ENCODE measurements at regions not wholly inside any gene's neighbourhood (a gene's known extent, or its start where the extent isn't known, plus 50 kb on each side); places are given as distances from the start of the nearest gene placed in this dataset.
"Not testable (repeated sequence)": the region's sequence is repeated elsewhere in the genome, so short reads cannot be mapped to it uniquely, and the experiment has no call there.

GRCh38 chr5:18602402-18602801, 968.1 kb downstream of the TAF11L14 start:
- H3K36me3 ChIP-seq (replicated peaks) = no peaks in the 10 kb centered on the region
- H3K4me3 ChIP-seq (ENCODE audit: low read depth, low read length) = no peak overlapping the region
- H3K27me3 ChIP-seq (replicated peaks) = no peaks in the 10 kb centered on the region
- H3K27ac ChIP-seq = no peak overlapping the region
- no peak for DNase-seq
- in situ Hi-C loops (cut with HindIII; ENCODE audit: low pct_ligation_motif_present, low sequenced_read_pairs) = no loop called here
- TF ChIP-seq CTCF (IDR thresholded peaks at IDR 0.05; ENCODE audit: low read depth, low read length, missing control alignments) = no peak

GRCh38 chr5:18605186-18605585, 970.9 kb downstream of the TAF11L14 start:
- Histone ChIP-seq H3K27ac (no peak overlapping the region), H3K36me3 (replicated peaks) (no peaks in the 10 kb centered on the region), H3K27me3 (replicated peaks) (no peaks in the 10 kb centered on the region), H3K4me3 (ENCODE audit: low read depth, low read length) (no peak overlapping the region)
- in situ Hi-C loops (cut with HindIII; ENCODE audit: low pct_ligation_motif_present, low sequenced_read_pairs) = no loop called here
- no peak for DNase-seq
- TF ChIP-seq CTCF (IDR thresholded peaks at IDR 0.05; ENCODE audit: low read depth, low read length, missing control alignments) = no peak

GRCh38 chr5:18607570-18607969, 973.3 kb downstream of the TAF11L14 start:
- H3K4me3 ChIP-seq (ENCODE audit: low read depth, low read length) = no peak overlapping the region
- DNase-seq = no peak
- no peaks in the 10 kb centered on the region for H3K27me3 ChIP-seq (replicated peaks)
- no peaks in the 10 kb centered on the region for H3K36me3 ChIP-seq (replicated peaks)
- in situ Hi-C loops (cut with HindIII; ENCODE audit: low pct_ligation_motif_present, low sequenced_read_pairs) = no loop called here
- H3K27ac ChIP-seq = no peak overlapping the region
- TF ChIP-seq CTCF (IDR thresholded peaks at IDR 0.05; ENCODE audit: low read depth, low read length, missing control alignments) = no peak

GRCh38 chr5:18617191-18617590, 982.9 kb downstream of the TAF11L14 start:
- H3K36me3 ChIP-seq (replicated peaks); H3K27me3 ChIP-seq (replicated peaks); H3K27ac ChIP-seq; H3K4me3 ChIP-seq (ENCODE audit: low read depth, low read length); DNase-seq; in situ Hi-C loops (cut with HindIII; ENCODE audit: low pct_ligation_motif_present, low sequenced_read_pairs): not testable (repeated sequence)

- no peak overlapping the region for H3K4me3 ChIP-seq (ENCODE audit: low read depth, low read length)
- H3K27me3 ChIP-seq (replicated peaks) = no peaks in the 10 kb centered on the region
- H3K27ac ChIP-seq = no peak overlapping the region
- no peak for TF ChIP-seq CTCF (IDR thresholded peaks at IDR 0.05; ENCODE audit: low read depth, low read length, missing control alignments)
- in situ Hi-C loops (cut with HindIII; ENCODE audit: low pct_ligation_motif_present, low sequenced_read_pairs) = no loop called here
- H3K36me3 ChIP-seq (replicated peaks) = no peaks in the 10 kb centered on the region
- no peak for DNase-seq
These were observed 996.3 kb downstream of the TAF11L14 start for GRCh38 chr5:18630458-18631045.

- Histone ChIP-seq H3K27me3 (replicated peaks) (no peaks in the 10 kb centered on the region), H3K27ac (no peak overlapping the region), H3K4me3 (ENCODE audit: low read depth, low read length) (no peak overlapping the region), H3K36me3 (replicated peaks) (no peaks in the 10 kb centered on the region)
- DNase-seq = no peak
- no peak for TF ChIP-seq CTCF (IDR thresholded peaks at IDR 0.05; ENCODE audit: low read depth, low read length, missing control alignments)
- in situ Hi-C loops (cut with HindIII; ENCODE audit: low pct_ligation_motif_present, low sequenced_read_pairs) = no loop called here
These were observed 1018.4 kb downstream of the TAF11L14 start for GRCh38 chr5:18652404-18653215.
